Ishikawa (cell line): ENCODE measurements at regions not wholly inside any gene's neighbourhood (a gene's known extent, or its start where the extent isn't known, plus 50 kb on each side); places are given as distances from the start of the nearest gene placed in this dataset.

Experiments
- CEBPB ChIP-seq: IDR thresholded peaks from 2 replicates; pipeline ENCODE4 v1.6.1; 2012
- CREB1 ChIP-seq: IDR thresholded peaks from 2 replicates; pipeline ENCODE4 v1.6.1; 2012; ENCODE audit warnings: low read depth
- EGR1 ChIP-seq: IDR thresholded peaks from 2 replicates; pipeline ENCODE4 v1.6.1; 2012
- EP300 ChIP-seq: IDR thresholded peaks from 2 replicates; pipeline ENCODE4 v1.6.1; 2012; ENCODE audit warnings: borderline replicate concordance
- FOXM1 ChIP-seq: IDR thresholded peaks from 2 replicates; pipeline ENCODE4 v1.6.1; 2012; ENCODE audit warnings: low read depth, borderline replicate concordance
- MAX ChIP-seq: IDR thresholded peaks from 2 replicates; pipeline ENCODE4 v1.6.1; 2012
- NFIC ChIP-seq: IDR thresholded peaks from 2 replicates; pipeline ENCODE4 v1.6.1; 2012
- RAD21 ChIP-seq: IDR thresholded peaks from 2 replicates; pipeline ENCODE4 v1.6.1; 2012; ENCODE audit warnings: low read depth
- REST ChIP-seq: IDR thresholded peaks from 2 replicates; pipeline ENCODE4 v1.6.1; 2012; ENCODE audit warnings: low read depth, mild to moderate bottlenecking
- TAF1 ChIP-seq: IDR thresholded peaks from 2 replicates; pipeline ENCODE4 v1.6.1; 2012; ENCODE audit warnings: low read depth, mild to moderate bottlenecking
- TCF12 ChIP-seq: IDR thresholded peaks from 2 replicates; pipeline ENCODE4 v1.6.1; 2012; ENCODE audit warnings: low read depth
- TEAD4 ChIP-seq: IDR thresholded peaks from 2 replicates; pipeline ENCODE4 v1.6.1; 2012
- USF1 ChIP-seq: IDR thresholded peaks from 2 replicates; pipeline ENCODE4 v1.6.1; 2012
- YY1 ChIP-seq: IDR thresholded peaks from 2 replicates; pipeline ENCODE4 v1.6.1; 2012; ENCODE audit warnings: low read depth
- ZBTB7A ChIP-seq: IDR thresholded peaks from 2 replicates; pipeline ENCODE4 v1.6.1; 2012; ENCODE audit warnings: low read depth

GRCh38 chr3:68328049-68328448 is 604.3 kb downstream of the TAFA4 start:
- TF ChIP-seq CREB1 (no peak), ZBTB7A (no peak), MAX (no peak), NFIC (no peak), REST (no peak), RAD21 (no peak), EGR1 (no peak), TCF12 (no peak), TEAD4 (no peak), TAF1 (no peak), FOXM1 (no peak), YY1 (no peak), EP300 (no peak), CEBPB (no peak), USF1 (no peak)

- TF ChIP-seq FOXM1 (no peak), USF1 (no peak), EP300 (no peak), TAF1 (no peak), NFIC (no peak), MAX (no peak), YY1 (no peak), CEBPB (no peak), CREB1 (no peak), EGR1 (no peak), REST (no peak), ZBTB7A (no peak), RAD21 (no peak), TCF12 (no peak), TEAD4 (no peak)
Measured at GRCh38 chr3:68315964-68316363, 616.4 kb downstream of the TAFA4 start.

- no peak for TF ChIP-seq CREB1
- TF ChIP-seq YY1: no peak
- TF ChIP-seq NFIC: no peak
- TF ChIP-seq TAF1: no peak
- TF ChIP-seq EP300: no peak
- TF ChIP-seq USF1: no peak
Measured at GRCh38 chr3:68315546-68315945, 616.8 kb downstream of the TAFA4 start.

GRCh38 chr3:68306571-68306970 is 625.8 kb downstream of the TAFA4 start:
- no peak for TF ChIP-seq USF1
- TF ChIP-seq CREB1: no peak
- no peak for TF ChIP-seq ZBTB7A
- TF ChIP-seq NFIC: no peak
- TF ChIP-seq REST: peak; percentile 90
